GM23338 (cell line): ENCODE measurements at regions not wholly inside any gene's neighbourhood (a gene's known extent, or its start where the extent isn't known, plus 50 kb on each side); places are given as distances from the start of the nearest gene placed in this dataset.

Source experiments
- CREB1 ChIP-seq: fragments of 250-450 bp; sonication (Bioruptor Pico); IDR thresholded peaks from 2 replicates; pipeline ENCODE4 v1.5.0; 2020; ENCODE audit warnings: low read depth, mild to moderate bottlenecking, moderate library complexity
- EZH2 ChIP-seq: fragments of 200-600 bp; sonication (generic); IDR thresholded peaks from one replicate; pipeline ENCODE4 v1.8.0; 2017; ENCODE audit warnings: antibody characterized with exemption, mild to moderate bottlenecking, low read depth; ENCODE audit not compliant: unreplicated experiment
- EZH2phosphoT487 ChIP-seq: fragments of 200-600 bp; sonication (generic); IDR thresholded peaks from one replicate; pipeline ENCODE4 v1.8.1; 2018; ENCODE audit warnings: antibody characterized with exemption; ENCODE audit not compliant: unreplicated experiment
- JUNB ChIP-seq: IDR thresholded peaks from one replicate; pipeline ENCODE4 v1.6.1; 2016; ENCODE audit warnings: antibody characterized with exemption; ENCODE audit not compliant: unreplicated experiment
- NANOG ChIP-seq: IDR thresholded peaks from 2 replicates; pipeline ENCODE4 v1.6.1; 2016; ENCODE audit warnings: antibody characterized with exemption, borderline replicate concordance
- POLR2AphosphoS5 ChIP-seq: IDR thresholded peaks from 2 replicates; pipeline ENCODE4 v1.6.1; 2016; ENCODE audit warnings: antibody characterized with exemption, low read depth
- STAT1 ChIP-seq: IDR thresholded peaks from one replicate; pipeline ENCODE4 v1.6.1; 2016; ENCODE audit warnings: antibody characterized with exemption; ENCODE audit not compliant: unreplicated experiment
- ZNF114 ChIP-seq: fragments of 250-450 bp; sonication (Bioruptor Pico); IDR thresholded peaks from 2 replicates; pipeline ENCODE4 v1.5.0; 2020; ENCODE audit warnings: mild to moderate bottlenecking, moderate library complexity
- TF ChIP-seq, protein P1 (sequence below), 2 experiments: fragments of 200-600 bp in 1 of 2; sonication (generic) in 1 of 2; conservative IDR thresholded peaks; 2 replicates each; pipeline versions ENCODE4 v1.5.1 to v1.6.1; 2016 to 2017; ENCODE audit warnings: antibody characterized with exemption in 2 of 2, low read depth in 2 of 2, mild to moderate bottlenecking in 2 of 2, moderate library complexity in 1 of 2
- TF ChIP-seq, protein P2 (sequence below): IDR thresholded peaks from one replicate; pipeline ENCODE4 v1.6.1; 2018; ENCODE audit warnings: antibody characterized with exemption; ENCODE audit not compliant: unreplicated experiment
- TF ChIP-seq, protein P3 (sequence below): fragments of 250-450 bp; sonication (Bioruptor Pico); IDR thresholded peaks from 2 replicates; pipeline ENCODE4 v1.5.0; 2020; ENCODE audit warnings: mild to moderate bottlenecking, moderate library complexity

DNA sequence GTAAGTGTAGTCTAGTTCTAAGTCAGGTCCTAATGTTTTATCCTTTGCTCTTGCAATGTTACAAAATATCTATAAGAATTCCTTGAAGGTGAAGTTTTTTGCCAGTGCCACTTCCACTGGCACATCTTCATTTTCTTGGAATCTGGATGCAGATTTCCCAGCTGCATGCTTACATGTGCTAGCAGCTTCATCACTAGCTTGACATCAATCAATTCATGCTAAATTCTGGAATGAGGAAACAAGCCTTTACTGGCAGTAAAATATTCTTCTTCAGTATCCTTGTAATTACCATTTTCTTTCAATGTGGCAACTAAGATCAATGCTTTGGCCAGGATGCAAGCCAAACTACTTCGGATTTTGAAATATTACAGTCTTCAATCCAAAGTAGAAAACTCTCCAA lies 200.6 kb upstream of the SIX2 start:
- TF ChIP-seq, protein P1, sequence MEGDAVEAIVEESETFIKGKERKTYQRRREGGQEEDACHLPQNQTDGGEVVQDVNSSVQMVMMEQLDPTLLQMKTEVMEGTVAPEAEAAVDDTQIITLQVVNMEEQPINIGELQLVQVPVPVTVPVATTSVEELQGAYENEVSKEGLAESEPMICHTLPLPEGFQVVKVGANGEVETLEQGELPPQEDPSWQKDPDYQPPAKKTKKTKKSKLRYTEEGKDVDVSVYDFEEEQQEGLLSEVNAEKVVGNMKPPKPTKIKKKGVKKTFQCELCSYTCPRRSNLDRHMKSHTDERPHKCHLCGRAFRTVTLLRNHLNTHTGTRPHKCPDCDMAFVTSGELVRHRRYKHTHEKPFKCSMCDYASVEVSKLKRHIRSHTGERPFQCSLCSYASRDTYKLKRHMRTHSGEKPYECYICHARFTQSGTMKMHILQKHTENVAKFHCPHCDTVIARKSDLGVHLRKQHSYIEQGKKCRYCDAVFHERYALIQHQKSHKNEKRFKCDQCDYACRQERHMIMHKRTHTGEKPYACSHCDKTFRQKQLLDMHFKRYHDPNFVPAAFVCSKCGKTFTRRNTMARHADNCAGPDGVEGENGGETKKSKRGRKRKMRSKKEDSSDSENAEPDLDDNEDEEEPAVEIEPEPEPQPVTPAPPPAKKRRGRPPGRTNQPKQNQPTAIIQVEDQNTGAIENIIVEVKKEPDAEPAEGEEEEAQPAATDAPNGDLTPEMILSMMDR (conservative IDR thresholded peaks at IDR 0.05; ENCODE audit: low read depth in 2 of 2): no peak
- TF ChIP-seq CREB1 (CRISPR knock-in tag): no peak
- no peak for TF ChIP-seq ZNF114 (CRISPR knock-in tag)
- TF ChIP-seq, protein P2, sequence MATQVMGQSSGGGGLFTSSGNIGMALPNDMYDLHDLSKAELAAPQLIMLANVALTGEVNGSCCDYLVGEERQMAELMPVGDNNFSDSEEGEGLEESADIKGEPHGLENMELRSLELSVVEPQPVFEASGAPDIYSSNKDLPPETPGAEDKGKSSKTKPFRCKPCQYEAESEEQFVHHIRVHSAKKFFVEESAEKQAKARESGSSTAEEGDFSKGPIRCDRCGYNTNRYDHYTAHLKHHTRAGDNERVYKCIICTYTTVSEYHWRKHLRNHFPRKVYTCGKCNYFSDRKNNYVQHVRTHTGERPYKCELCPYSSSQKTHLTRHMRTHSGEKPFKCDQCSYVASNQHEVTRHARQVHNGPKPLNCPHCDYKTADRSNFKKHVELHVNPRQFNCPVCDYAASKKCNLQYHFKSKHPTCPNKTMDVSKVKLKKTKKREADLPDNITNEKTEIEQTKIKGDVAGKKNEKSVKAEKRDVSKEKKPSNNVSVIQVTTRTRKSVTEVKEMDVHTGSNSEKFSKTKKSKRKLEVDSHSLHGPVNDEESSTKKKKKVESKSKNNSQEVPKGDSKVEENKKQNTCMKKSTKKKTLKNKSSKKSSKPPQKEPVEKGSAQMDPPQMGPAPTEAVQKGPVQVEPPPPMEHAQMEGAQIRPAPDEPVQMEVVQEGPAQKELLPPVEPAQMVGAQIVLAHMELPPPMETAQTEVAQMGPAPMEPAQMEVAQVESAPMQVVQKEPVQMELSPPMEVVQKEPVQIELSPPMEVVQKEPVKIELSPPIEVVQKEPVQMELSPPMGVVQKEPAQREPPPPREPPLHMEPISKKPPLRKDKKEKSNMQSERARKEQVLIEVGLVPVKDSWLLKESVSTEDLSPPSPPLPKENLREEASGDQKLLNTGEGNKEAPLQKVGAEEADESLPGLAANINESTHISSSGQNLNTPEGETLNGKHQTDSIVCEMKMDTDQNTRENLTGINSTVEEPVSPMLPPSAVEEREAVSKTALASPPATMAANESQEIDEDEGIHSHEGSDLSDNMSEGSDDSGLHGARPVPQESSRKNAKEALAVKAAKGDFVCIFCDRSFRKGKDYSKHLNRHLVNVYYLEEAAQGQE: no peak
- no peak for TF ChIP-seq EZH2
- TF ChIP-seq POLR2AphosphoS5: no peak
- no peak for TF ChIP-seq STAT1
- no peak for TF ChIP-seq JUNB
- TF ChIP-seq EZH2phosphoT487: no peak
- TF ChIP-seq, protein P3, sequence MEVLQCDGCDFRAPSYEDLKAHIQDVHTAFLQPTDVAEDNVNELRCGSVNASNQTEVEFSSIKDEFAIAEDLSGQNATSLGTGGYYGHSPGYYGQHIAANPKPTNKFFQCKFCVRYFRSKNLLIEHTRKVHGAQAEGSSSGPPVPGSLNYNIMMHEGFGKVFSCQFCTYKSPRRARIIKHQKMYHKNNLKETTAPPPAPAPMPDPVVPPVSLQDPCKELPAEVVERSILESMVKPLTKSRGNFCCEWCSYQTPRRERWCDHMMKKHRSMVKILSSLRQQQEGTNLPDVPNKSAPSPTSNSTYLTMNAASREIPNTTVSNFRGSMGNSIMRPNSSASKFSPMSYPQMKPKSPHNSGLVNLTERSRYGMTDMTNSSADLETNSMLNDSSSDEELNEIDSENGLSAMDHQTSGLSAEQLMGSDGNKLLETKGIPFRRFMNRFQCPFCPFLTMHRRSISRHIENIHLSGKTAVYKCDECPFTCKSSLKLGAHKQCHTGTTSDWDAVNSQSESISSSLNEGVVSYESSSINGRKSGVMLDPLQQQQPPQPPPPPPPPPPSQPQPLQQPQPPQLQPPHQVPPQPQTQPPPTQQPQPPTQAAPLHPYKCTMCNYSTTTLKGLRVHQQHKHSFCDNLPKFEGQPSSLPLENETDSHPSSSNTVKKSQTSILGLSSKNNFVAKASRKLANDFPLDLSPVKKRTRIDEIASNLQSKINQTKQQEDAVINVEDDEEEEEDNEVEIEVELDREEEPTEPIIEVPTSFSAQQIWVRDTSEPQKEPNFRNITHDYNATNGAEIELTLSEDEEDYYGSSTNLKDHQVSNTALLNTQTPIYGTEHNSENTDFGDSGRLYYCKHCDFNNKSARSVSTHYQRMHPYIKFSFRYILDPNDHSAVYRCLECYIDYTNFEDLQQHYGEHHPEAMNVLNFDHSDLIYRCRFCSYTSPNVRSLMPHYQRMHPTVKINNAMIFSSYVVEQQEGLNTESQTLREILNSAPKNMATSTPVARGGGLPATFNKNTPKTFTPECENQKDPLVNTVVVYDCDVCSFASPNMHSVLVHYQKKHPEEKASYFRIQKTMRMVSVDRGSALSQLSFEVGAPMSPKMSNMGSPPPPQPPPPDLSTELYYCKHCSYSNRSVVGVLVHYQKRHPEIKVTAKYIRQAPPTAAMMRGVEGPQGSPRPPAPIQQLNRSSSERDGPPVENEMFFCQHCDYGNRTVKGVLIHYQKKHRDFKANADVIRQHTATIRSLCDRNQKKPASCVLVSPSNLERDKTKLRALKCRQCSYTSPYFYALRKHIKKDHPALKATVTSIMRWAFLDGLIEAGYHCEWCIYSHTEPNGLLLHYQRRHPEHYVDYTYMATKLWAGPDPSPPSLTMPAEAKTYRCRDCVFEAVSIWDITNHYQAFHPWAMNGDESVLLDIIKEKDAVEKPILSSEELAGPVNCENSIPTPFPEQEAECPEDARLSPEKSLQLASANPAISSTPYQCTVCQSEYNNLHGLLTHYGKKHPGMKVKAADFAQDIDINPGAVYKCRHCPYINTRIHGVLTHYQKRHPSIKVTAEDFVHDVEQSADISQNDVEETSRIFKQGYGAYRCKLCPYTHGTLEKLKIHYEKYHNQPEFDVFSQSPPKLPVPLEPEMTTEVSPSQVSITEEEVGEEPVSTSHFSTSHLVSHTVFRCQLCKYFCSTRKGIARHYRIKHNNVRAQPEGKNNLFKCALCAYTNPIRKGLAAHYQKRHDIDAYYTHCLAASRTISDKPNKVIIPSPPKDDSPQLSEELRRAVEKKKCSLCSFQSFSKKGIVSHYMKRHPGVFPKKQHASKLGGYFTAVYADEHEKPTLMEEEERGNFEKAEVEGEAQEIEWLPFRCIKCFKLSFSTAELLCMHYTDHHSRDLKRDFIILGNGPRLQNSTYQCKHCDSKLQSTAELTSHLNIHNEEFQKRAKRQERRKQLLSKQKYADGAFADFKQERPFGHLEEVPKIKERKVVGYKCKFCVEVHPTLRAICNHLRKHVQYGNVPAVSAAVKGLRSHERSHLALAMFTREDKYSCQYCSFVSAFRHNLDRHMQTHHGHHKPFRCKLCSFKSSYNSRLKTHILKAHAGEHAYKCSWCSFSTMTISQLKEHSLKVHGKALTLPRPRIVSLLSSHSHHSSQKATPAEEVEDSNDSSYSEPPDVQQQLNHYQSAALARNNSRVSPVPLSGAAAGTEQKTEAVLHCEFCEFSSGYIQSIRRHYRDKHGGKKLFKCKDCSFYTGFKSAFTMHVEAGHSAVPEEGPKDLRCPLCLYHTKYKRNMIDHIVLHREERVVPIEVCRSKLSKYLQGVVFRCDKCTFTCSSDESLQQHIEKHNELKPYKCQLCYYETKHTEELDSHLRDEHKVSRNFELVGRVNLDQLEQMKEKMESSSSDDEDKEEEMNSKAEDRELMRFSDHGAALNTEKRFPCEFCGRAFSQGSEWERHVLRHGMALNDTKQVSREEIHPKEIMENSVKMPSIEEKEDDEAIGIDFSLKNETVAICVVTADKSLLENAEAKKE (CRISPR knock-in tag): no peak
- no peak for TF ChIP-seq NANOG
